Glomerular visceral epithelial cell (primary cell): ENCODE measurements at regions not wholly inside any gene's neighbourhood (a gene's known extent, or its start where the extent isn't known, plus 50 kb on each side); places are given as distances from the start of the nearest gene placed in this dataset.
"Not testable (repeated sequence)": the region's sequence is repeated elsewhere in the genome, so short reads cannot be mapped to it uniquely, and the experiment has no call there.

Source experiments
- DNase-seq: peaks from one replicate; pipeline ENCODE4 v3.0.0-alpha.2; 2016; ENCODE audit errors: extremely low spot score

DNA sequence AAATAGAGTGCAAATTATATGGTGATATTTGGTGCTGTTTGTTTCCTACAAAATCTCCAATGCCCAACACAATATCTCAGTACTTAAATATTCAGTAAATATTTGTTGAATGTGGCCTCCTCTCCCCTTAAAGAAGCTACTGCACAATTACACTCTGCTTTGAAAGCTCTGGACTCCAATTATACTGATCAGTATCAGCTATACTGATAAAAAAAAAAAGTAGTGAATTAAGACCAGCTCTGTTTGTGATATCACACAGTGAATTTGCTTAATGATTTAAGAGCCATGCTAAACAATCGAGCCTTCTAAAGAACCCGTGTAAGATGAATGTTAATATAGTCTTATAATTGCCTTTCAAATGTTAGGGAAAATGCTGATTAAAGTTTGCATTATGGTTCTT, 543.2 kb upstream of the API5 start:
- DNase-seq, result no peak

DNA sequence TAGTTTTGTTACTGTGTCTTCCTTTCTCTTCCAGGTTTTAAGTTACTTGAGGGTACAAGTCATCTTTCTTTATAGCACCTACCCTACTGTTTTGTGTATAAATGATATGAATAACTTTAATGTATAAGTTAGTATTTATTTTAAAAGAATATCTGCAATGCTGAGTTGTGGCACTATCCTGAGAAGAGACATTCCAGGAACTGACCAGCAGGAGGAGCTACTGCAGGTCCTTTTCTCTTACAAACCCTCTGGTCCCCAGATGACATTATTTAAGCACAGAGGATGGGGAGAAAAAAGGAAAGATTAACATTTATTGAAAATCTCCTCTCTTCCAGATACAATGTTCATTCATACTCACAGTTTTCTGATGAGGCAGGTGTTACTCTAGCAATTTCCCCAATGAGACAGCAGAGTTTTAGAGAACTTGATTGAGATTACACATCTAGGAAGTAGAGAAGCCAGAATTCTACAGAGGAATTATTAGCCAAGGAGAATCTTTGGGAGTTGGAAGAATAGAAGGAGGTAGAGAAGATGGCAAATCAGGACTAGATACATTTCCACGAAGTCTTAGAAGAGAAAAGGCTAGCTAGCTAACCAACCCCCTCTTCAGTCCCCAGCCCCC, 541.2 kb upstream of the API5 start:
- no peak for DNase-seq

DNA sequence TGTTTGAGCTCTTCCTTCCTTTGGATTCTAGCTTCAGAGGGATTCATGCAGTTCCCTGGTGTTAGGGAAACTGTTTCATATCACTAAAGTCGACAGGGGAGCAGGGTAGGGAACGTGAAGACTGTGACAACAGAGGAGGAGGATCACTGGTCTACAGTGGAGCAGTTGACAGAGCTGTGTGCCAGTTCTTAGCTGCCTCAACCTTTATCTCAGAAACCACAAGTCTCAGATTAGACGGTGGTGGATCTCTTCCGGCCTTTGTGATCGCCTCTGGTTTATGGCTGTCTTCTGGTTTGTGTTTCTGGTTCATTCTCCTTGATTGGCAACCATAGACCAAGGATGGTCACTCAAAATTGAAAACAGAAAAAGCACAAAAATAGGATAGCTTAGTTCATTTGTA, 538.9 kb upstream of the API5 start:
- DNase-seq, result no peak

DNA sequence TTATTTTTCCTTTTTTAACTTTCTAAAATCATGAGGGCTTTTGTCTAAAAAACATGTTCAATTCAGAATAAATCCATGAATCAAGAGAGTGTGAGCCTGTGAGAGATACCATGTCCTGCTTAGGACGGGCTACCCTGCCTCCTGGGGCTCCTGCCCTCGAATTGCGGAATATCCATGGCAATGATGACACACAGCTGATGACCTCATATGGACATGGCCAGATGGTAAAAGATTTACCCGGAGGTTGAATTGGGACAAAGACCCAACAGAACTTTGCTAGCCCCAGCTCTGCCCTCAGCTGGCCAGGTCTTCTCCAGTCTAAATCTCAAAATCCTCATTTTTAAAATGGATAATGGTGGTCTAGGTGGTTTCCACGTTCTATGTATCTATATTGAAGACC, 538.1 kb upstream of the API5 start:
- no peak for DNase-seq

DNA sequence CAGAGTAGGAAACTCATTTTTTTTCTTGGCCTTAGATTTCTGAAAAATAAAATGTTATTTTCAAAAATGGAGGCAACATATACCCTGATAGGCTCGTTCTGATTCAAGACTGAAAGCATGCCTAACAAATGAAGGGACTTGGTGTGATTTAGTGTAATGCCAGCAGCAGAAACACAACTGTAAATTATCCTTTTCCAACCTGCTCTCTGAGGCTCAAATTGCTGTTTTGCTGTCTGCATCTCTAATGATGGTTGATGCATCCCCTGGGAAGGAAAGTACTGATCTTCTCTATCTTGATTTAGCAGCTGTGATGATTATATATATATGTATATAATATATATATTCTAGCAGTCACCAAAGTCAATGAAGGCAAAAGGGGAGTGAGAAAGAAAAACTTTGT, 537.2 kb upstream of the API5 start:
- DNase-seq, result no peak

DNA sequence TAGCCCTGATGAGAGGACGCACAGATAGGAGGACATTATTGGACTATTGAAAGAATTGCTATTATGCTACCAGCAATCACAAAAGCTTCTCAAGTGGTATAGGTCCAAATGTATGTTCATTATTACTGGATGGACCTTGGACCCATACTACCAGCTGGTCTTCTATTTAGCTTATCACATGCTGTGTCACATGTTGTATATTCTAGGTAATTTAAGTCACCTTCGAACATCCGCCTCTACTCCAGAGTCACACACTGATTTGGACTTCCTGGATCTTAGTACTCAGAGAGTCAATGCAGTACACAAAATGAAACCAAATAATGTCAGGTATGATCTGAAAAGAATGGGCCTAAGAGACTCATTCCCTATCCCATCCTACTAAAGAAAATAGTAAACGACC, 534.0 kb upstream of the API5 start:
- DNase-seq, result no peak

DNA sequence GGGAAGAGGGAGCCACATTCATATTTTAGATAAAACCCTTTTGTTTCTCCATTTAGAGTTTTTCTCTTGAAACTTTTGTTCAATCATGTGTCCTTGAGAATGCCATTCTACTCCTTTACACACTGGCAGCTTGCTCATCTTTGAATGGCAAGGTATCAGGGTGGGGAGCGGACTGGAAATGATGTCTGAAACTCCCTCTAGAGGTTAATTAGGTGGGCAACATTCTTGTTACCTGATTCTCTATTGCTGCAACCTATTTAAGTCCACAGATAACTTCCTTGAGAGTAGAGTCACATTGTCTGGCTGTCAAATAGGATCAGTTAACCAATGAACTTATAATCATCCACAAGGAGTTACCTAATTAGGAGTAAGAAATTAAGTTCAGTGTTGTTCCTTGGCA, 533.6 kb upstream of the API5 start:
- no peak for DNase-seq

DNA sequence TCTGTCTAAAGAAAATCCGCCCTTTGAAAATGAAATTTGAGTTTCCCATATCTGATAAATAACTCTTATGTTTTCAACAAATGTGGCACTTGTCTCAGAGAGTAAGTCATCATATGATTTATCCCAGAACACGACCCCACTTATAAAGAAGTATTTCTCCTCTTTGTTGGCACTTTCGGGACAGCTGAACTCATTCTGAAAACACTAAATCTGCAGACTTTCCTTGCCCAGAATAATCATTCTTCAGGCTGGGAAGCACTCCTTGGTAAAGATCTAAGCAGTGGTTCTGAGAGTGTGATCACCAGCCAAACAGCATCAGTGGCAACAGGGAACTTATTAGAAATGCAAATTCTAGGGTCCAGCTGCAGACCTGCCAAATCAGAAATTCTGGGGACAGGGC, 532.2 kb upstream of the API5 start:
- no peak for DNase-seq

DNA sequence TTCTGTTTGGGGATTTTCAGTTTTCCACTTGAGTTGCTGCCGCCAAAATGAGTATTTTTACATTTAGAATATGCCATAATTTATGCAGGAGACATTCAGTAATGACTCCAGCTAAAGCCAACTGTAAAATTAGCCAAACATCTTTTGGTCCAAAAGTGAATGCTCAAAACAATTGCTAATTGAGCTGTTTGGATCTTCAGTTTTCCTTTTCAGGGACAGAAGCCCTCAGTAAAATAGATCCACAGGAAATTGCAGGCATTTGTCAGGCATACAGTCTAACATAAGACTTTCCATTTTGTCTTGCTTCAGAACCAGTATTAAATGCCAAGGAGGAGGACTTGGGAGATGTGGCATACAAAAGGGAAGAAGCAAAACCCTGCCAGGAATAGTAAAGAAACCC, 524.8 kb upstream of the API5 start:
- DNase-seq, result no peak

DNA sequence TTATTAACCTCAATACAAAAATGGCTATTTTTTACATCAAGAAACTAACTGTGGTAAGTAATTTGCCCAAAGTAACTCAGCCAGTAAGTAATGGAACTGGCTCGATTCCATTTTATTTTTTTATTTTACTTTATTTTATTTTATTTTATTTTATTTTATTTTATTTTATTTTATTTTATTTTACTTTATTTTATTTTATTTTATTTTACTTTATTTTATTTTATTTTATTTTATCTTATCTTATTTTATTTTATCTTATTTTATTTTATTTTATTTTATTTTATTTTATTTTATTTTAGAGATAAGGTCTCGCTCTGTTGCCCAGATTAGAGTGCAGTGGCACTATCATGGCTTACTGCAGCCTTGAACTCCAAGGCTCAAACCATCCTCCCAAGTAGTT, 516.3 kb upstream of the API5 start:
- DNase-seq, result not testable (repeated sequence)

DNA sequence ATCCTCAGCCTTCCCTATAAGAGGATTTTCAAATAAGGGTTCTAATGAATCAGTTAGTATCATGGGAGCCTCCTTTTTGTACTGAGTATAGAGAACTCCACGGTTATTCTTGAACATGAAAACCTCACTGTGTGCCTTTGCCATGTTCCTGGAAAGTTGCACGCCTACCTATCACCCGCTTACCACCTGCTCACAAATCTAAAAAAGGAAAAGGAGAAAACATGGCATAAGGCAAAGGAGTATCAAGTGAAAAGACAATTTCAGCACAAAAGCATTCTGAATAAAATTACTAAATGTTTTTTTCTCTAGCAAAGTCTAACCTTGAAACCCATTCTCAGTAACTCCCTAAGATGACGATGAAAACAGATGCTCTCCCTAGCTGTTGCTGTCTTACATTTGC, 511.8 kb upstream of the API5 start:
- DNase-seq, result no peak

DNA sequence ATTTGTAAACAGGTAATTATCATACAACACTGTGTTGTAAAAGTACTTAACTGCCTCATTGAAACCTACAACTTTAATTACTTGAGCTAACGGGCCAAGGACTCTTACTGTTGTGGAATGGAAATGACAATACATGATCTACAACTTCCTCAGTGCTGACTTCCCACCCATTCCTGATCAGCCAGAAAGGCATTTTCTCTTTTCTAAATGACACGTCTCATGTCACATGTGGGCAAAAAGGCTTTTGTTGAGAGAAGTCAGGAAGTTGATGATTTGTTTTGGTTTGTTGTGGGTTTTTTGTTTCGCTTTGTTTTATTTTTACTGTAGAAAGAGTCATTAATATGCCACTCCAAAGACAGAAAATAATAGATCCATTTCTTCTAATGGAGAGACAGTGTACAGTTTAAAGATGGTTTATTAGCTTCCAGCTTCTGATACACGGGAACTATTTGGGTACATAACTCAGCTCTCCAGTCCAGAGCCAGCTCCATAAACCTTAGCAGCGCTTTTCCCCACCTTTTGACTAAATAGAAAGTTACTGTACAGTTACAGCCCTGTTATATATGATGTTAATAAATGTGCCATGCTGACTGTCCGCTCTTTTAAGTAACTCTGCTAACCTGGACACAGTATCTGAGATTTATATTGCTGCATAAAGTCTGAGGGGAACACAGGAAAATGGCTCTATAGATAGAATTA, 509.4 kb upstream of the API5 start:
- no peak for DNase-seq

DNA sequence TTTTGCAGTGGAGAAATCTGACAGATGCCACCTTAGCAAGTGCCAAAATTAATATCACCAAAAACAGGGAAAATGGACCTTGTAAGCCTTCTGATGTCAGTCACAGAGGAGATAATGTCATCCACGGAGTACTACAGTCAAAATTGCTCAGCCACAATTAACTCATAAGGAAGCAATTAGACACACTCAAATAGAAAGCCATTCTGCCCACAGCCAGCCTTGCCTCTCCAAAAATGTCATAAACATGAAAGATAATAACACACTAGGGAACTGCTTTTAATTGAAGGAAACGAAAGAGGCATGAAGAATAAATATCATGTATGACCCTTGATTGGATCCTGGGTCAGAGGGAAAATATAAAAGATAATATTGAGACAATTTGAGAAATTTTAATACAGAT, 505.6 kb upstream of the API5 start:
- DNase-seq, result no peak

DNA sequence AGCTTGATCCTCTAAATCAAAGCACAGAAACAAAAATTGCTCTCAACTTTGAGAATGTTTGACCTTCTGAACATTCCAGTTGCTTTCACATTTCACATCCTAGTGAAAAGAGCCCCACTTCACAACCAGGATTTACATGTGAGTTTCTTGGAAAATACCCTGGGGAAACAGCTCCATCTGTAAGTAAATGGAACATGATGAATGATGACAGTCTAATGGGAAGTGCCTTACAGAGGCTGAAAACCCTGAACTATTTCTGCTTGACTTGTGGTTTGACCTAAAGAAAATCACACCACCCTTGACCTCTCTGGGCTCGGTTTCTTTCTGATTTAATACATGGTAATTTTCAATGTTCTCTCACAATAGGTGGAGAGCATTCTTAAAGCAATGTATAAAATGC, 499.4 kb upstream of the API5 start:
- no peak for DNase-seq

DNA sequence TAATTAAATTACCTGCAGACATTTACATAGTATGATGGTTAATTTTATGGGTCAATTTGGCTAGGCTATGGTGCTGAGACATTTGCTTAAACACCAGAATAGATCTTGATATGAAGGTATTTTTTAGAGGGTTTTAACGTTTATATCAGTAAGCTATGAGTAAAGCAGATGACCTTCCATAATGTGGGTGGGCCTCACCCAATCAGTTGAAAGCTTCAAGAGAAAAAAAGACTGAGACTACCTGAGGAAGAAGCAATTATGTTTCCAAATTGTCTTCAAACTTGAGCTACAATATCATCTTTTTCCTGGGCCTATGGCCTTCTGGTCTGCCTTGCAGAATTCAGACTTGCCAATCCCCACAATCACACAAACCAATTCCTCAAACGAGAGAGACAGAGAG, 498.8 kb upstream of the API5 start:
- DNase-seq, result no peak

DNA sequence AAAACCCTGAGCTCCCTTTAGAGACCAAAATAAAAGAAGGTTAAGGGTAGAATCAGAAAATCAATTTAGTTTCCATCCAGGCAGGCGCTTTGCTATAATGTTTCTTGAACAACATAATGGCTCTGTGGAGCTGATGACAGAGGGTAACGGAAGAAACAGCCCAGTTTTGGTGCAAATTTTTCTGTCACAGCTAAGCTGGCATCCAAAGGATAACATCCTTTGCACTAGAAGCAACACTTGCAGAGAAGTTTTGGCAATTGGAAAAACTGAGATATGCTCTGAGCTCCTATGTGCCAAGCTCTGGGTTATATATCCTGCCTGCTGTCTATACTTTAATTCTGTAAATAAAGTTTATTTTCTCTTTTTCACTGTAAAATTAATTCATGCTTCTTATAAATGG, 495.3 kb upstream of the API5 start:
- no peak for DNase-seq

DNA sequence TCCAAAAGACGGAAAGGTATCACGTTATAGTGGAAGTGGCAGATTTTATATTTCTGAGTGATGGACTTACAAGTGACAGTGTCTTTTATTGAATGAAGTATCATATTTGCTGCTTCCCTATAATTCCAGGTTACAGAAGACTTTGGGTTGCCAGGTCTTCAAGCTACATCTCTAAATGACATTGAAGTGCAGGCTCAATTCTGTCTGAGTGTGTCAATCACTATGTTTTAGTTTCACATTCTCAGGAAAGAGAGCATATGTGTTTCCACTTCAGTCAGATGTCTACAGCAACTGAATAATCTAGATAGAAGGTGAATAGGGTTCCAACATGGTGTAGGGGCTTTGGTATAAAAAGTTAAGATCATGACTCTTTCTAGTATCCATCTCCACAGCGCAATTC, 492.7 kb upstream of the API5 start:
- no peak for DNase-seq

DNA sequence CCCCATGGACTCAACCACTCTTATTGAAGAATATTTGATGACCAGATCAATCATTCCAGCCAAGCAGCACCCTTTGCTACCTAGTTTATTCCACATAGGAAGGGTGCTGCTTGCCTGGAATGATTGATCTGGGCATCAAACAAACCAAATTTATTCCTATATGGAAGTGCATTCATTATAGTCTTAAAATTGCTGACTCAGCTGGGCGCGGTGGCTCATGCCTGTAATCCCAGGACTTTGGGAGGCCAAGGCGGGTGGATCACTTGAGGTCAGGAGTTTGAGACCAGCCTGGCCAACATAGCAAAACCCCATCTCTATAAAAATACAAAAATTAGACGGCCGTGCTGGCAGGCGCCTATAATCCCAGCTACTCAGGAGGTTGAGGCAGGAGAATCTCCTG, 489.6 kb upstream of the API5 start:
- not testable (repeated sequence) for DNase-seq

DNA sequence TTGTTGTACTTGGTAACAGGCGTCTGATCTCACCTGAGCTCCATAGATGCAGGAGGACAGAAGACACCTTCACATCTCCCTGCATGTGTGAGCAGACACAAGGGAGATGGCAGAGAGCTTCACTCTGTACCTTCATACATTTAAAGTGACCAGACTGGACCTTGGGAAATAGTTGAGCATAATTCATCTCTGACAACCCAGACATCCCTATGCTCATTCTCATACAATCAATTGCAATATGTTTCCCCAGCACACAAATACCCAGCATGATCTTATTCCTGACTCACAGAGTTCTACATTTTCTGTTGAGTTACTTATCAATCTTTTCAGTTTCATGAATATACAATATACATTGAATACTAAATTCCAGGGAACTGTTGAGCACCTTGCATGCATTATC, 488.2 kb upstream of the API5 start:
- no peak for DNase-seq

DNA sequence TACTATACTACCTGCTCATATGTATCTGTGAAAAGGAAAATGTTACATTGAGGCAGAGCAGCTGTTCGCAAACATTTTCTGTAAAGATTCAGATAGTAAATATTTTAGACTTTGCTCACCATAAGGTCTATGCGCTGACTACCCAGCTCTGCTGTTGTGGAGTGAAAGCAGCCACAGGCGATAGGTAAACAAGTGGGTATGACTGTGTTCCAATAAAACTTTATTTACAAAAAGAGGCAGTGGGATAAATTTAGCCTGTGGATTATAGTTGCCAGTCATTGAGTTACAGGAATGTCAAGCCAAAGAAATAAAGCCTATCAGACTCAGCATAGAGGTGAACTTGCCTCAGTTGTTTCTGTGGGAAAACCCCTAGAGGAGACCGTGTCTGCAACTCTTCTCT, 487.7 kb upstream of the API5 start:
- DNase-seq, result no peak

DNA sequence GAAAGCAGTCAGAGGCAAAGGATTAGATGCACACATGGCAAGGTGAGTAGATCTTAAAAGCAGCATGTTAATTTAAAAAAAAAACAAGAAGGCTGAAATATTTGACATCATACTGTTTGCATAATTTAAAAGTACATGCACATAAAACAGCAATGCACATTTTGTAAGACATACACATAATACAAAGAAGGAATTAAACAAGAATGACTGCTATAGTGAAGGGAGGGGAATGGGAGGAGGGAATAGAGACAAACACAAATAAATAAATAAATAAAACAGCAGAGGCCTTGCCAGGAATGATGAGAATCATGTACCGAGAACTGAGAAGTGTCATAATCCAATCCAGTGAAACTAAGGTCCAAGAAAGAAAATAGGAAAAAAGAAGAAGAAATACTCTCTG, 486.2 kb upstream of the API5 start:
- no peak for DNase-seq

DNA sequence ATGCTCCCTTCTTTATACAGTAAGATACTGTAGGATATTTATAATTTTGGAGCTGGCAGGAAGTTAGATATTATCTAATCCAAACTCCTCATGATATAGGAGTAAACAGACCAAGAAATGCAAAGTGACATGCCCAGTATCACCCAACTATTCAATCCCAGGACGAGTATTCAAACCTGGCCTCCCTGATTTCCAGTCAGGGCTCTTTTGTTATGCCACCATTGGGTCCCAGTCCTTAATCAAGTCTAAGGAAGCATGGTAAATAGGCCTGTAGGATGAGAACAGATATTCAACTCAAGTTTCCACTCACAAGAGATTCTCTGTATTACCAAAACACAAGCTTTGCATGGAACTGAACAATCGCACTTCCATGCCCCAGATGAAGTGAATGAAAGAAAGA, 484.0 kb upstream of the API5 start:
- DNase-seq, result no peak

DNA sequence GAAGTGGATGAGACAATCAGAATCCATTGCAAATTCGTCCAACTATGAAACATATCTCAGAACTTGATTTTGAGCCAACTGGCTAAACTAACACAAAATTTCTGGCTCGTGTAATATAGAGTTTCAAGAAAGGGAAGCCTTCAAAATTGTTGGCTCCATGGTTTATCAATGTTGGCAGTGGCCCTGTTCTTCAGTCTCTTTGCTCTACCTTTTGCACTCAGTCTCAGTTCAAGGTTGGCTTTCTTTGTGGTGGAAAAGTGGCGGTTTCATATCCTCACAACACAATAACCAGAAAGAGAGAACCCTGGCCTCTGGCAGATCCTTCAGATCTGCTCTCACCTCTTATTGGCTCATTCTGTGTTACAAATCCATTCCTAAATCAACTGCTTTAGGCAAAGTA, 473.8 kb upstream of the API5 start:
- DNase-seq, result no peak

DNA sequence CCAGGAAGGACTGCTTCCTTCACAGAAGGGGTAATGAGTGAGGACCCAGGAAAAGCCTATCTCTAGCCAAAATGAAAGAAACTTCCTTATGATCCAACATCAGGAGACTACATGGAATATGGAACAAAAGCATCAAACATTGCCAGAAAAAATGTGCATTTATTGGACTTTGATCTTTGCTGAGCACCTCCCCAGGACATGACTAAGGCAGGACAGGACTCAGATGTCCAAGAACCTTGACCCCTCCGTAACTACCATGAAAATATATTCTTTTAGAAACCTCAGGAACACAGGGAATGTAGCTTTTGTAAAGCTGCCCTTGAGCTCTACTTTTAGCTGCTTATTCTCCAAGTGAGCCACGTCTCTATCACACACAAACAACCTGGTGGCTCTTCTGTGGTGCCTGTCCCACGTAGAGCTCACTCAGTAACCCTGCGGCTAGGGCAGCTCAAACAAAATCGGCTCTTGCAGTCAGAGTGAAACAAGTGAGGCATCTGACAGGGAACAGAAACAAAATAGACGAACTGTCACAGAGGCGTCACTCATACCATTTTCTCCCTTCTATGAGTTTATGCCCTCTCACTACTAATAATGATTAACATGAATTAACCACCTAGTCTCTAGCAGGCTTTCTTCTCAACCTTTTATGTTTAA, 471.5 kb upstream of the API5 start:
- no peak for DNase-seq
